GM18858 (cell line): ENCODE measurements at regions not wholly inside any gene's neighbourhood (a gene's known extent, or its start where the extent isn't known, plus 50 kb on each side); places are given as distances from the start of the nearest gene placed in this dataset.

Source experiments
- ATAC-seq: cut with Tn5 transposase; IDR thresholded peaks from one replicate; pipeline ENCODE4 v1.9.1; 2021; ENCODE audit not compliant: unreplicated experiment

DNA sequence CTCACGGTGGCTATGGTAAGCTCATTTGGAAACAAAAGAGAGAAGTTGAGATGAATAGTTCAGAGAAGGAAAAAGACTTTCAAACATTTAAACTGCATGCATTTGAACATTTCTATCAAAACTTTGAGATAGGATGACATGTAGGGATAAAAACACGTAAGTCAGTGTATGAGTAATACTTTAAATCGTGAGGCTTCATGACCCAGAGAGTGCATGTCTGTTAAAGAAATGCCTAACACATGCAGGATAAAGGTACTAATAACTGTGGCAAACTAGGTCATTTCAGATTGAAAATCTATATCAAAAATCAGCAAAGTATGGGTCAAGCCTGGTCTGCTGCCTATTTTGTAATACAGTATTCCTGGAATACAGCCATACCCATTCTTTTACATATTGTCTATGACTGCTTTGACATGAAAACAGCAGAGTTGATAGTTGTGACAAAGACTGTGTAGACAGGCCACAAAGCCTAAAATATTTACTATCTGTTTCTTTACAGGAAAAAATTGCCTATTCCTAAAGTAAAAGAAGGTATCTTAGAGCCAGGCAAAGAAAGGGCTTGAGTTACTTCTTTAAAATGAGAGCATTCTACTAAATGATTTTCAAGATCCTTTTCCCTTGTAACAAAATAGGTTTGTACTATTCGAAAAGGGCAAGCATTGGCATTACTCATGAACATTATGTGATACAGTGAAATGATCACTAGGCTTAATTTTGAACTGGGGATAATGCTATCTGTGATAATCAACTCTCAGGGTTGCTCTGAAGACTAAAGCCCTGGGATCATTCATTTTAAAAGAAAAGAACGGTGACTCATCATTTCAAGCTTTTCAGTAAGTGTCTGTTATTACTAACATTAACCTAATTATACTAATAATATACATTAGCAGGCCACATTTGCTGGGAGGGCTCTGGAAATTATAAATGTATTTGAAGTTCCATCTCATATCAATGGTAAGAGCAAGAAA, 185.9 kb downstream of the CRPPA start:
- ATAC-seq: no peak

DNA sequence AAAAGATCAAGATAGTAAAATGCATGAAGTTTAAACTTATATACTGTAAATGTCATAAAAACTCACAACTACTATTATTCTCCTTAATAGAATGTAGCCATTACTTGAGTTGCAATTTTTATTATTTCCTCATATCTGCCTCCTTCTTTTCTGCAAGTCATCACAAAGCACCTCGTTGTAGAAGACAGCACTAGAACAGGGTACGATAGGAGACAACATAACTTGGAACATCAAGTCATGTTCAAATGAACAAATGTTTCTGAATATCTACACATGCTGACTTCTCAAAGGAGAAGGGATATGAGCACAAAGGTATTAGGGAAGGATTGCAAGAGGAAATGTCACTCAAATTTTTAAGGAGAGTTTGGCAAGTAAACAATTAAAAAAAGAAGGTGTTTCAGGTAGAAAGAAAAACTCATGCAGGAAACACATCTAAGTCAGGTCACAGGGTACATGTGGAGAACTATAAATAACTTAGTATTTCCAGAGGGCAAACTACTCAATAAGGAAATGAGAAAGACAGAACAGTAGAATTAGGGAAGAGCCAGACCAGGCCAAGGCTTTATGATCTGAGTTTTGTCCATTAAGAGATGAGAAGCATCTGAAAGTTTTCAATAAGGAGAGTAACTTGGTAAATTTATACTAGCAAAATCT, 186.7 kb downstream of the CRPPA start:
- no peak for ATAC-seq

DNA sequence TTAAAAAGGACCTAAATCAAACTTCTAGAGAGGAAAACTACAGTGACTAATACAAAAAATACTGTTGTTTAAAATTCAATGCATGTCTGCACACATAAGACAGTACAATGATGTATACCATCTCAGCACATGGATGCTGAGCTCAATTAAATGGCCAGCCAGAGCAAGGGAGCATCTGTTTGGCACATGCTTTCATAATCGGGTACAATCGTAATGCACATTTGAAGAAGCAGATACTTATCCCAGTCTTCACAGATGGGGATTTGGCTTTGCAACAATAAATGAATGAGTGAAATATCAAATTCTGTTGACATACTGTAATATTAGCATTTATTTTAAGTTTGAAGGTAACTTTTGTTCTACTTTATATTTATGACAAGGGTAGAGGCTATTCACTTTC, 187.8 kb downstream of the CRPPA start:
- ATAC-seq: no peak

DNA sequence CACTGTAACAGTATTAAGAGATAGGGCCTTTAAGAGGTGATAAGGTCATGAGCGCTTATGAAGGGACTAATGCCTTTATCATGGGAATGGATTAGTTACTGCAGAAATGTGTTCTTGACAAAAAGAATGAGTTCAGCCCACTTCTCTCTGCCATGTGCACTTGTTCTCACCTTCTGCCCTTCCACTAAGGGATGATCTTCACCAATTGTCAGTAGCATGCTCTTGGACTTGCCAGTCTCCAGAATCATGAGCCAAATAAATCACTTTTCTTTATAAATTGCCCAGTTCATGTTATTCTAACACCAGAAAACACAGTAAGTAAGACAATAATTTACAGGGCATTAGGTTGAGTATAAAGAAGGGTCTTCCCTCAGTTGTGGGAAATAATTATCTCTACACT, 189.1 kb downstream of the CRPPA start:
- no peak for ATAC-seq

DNA sequence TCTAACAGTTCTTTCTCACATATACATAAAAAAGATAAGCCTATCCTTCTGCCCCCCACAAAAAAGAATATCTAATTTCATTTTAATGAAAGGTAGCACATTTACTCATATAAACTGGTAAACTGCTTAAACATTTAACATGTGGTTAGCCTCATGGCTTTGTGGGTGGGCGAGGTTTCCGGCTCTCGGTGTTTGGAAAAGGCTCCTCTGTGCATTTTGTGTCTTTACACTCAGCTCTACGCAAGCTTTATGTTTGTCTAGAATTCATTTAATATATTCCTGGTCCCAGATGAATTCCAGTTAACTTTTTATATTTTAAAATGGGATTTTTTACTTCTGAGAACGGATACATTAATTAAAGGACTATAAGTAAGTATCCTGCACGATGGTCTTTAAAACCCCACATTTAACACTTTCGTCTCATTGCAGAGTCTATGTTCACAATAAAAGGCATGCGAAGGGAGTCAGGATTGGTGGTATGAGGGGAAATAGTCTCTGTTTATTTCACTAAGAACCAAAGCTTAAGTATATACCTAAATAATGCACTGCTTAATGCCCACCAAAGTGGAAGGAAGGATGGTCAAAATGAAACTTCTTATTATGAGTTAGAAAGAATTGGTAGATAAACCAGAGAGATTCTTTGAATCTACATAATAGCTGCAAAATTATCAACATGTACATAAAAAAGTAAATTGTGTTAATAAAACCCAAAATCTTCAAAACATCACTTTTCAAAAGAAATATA, 197.2 kb downstream of the CRPPA start:
- ATAC-seq: no peak

DNA sequence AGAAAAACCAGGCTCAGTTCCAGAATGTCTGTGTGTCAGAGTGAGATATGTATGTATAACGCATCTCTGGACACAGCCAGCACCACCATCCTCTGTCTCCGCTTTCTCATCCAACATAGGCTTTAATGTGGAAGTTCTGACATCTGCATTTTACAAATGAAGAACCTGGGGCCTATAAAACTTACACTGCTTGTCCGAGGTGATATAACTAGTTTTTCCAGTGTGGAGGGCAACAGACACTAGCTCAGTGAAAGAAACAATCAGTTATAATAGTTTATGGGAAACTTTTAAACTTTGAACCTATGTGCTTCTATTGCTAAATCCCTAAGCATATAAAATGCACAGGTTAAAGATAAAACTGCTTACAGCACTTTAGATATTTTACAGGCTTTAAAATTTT, 208.7 kb downstream of the CRPPA start:
- no peak for ATAC-seq

DNA sequence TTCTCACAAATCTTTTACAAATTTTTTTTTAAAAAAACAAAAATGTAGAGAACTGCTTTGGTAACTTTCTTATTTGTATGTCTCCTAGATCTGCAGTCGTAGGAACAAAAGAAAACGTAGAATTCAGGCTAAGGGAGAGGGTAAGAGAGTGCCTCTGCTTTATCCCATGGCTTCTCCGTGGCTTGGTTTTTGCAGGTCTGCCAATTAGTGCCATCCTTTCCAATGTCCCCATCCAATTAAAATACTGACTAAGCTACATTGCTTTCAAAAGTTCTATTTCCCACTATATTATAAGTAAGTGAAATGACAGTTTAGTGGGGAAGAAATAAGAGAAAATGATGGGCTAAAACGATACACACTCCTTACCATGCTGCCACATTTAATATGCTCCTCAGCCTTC, 209.3 kb downstream of the CRPPA start:
- no peak for ATAC-seq

DNA sequence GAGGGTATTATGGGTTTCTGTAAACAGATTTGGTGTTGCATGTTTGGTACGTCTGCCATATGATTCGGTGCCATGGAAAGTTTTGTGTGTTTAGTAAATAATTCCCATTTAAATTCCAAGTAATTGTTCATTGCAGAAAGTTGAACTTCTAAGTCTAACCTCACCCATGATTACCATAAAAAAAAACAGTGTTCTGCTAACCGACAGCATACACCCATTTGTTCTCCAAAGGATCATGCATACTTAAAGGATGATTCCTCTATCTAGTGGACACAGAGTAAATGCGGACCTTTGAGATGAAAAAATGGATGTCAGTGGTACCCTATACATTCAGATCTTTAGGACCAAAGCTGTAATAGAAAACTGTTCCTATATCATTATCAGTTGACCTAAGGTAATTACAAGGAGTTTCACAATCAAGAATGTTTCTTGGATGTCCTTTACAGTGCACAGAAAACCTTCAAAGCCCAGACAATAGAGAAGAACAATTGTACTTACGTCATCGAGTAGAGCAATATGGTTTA, 209.9 kb downstream of the CRPPA start:
- no peak for ATAC-seq

DNA sequence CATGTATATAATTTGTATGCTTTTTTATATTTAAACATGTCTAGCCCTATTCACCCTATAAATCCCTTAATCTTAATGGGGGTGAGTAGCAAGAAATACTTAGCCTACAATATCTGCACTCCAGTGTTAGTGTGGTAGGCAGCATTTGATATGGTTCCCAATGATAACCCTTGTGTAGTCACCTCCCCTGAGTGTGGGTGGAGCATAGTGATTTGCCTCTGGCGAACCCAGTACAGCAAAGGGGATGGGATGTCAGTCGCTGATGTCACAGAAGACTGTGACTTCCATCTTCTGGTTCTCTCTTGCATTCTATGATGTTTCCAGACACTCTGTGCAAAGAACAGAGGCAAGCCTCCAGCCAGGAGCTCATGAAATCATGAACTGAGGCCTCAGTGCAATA, 211.2 kb downstream of the CRPPA start:
- no peak for ATAC-seq

DNA sequence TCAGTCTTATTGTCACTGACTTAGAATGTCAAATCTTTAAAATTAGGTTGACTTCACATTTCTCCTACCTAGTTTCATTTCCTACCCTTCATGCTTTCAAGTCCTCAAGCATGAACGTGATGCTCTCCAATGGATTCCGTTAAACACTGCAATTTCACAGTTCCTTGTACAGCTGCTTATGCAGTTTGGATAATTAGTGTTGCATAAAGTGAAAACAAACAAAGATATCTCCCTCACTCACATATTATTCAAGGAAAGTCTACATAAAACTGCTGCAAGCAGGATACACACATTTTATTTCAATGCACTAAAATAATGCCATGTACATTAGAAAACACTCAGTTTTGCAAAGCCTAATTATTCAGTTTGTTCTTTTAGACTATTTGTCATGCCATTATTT, 214.0 kb downstream of the CRPPA start:
- no peak for ATAC-seq

DNA sequence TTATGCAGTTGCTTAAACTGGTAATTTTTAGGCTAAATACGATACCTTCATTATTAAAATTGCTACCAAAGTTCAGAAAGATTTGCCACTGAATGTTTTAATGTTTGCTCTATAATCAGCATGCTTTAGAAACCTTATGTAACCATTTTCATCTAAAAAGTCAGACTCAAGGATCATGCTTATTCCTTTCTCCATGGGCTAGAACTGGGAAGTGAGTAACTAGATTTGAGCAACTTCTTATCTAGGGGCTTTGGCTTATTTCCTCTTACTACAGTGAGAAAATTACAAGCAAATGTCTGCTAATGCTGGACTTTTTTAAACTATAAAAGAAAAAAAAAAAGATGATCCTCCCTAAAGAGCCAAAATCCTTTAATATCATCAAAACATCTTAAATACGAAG, 215.9 kb downstream of the CRPPA start:
- ATAC-seq: no peak

DNA sequence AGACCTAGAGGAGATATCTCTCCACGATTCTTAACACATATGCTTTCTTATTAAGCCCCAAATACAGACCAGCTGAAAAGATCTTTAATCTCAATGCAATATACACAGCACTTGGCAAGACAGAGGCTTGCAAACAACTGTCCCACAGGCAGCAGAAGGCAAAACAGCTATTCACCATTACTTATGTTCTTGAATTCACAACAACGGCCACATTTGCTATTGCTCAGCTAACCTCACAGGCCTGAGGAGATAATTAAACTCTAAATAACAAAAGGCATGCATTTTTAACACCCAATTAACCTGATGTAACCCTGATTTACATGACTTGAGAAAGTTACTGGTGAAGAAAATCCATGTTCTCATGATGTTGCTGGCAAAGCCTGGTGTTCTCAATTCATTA, 216.4 kb downstream of the CRPPA start:
- ATAC-seq: no peak

DNA sequence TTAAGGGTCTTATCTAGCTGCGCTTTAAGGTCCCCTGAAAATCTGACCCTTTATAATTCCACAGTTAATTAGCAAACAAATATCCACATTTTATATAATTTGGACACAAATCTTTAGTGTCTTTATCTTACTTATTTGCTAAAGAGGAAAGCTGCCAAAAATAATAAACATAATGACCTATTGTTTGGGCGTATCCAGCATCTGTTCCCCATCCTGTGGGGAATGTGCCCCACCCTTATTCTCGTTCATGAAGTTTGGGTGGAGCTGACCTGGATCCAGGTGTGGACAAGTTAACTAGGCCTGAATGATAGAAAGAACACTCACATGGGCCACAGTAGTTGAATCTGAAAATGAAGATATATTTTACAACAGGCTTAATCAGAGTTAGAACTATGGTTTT, 218.3 kb downstream of the CRPPA start:
- ATAC-seq: no peak

DNA sequence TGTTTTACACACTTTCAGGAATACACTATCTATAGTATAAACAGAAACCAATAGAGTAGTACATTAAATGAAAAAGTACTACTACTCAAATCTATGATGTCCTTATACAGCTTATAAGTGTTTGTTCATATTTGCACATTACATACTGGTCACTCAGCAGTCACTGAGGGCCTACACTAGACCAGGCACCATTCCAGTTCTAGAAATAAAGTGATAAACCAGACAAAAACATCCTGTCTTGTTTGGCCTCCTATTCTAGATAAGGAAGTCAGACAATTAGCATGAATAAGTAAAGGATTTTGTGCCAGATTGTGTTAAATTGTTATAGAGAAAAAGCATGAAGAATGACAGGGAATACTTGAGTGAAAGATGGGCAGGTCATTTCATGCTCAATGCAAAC, 219.0 kb downstream of the CRPPA start:
- ATAC-seq: no peak

DNA sequence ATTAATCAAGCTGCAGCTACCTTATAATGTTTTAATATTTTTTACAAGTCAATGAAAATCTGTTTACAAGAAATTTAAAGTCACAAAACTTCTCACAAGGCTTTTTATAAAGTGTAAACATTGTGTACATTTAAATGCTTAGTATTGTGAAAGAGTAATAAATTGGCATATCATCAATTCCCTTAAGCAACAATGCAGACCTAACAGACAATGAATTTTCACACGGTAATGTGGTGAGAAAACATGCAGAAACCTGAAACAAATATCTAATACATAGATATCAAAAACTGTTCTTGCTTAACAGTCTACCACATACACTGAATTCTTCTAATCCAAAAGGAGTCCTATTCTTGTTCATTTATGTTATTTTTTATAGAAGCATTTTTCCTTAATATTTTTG, 220.7 kb downstream of the CRPPA start:
- no peak for ATAC-seq

DNA sequence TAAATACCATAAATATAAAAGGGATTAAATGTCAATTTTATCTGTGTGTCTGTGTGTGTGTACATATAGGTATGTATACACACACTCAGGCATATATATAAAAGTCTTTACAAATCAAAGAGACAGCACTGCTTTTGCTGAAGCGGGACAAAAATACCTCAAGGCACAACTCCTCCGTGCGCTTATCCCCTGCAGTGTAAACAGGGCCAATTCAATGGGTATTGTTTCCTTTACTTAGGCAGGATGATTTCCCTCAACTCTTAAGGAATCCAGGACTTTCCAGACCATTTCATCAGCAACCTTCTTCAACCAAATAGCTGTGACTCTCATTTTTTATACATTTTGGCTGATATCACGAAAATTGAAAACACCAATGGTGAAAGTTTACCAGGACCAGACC, 227.7 kb downstream of the CRPPA start:
- no peak for ATAC-seq

DNA sequence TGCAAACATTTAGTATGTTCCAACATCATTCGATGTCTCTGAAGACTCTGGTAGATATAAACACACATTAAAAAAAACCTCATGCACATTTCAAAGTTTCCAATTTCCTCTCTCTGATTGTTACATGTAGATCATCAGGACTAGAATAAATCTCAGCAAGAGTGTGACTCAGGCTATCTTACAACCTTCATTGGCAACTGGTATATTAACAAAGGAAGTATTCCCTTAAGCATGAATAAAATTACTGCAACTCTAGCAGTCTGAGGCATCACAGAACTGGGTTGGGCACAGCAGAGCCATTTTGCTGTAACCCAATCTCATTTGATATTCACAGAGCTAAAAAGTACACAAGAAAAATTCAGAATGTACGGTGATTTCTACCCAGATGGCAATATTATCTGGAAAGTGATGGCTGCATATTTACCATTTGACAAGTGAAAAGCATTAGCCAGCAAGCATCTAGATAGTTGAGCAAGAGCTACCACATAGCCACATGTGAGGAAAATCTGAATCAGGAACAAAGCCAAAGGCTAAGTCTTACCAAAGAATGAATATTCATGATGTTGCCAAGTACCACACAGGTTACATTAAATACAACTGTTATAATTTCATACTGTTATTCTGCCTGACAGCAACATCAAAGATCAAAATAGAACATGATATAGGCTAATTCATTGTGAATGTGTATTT, 232.2 kb downstream of the CRPPA start:
- ATAC-seq: no peak

DNA sequence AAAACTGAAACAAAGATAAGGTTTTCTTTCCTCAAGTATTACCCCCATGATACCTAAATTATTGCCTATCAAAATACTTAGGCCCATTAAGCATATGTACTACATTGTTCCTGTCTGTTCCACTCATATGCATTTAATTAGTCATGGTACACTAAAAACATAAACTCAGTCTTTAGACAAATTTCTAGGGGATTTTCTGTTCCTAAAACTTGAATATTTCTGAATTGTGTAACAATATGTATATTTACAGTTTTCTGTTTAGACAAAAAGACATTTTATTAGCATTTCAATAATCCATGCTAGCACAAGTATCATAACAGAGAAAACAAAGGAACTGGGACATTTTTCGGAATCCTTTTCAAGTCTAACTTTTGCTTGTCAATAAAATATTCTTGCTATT, 234.2 kb downstream of the CRPPA start:
- no peak for ATAC-seq

DNA sequence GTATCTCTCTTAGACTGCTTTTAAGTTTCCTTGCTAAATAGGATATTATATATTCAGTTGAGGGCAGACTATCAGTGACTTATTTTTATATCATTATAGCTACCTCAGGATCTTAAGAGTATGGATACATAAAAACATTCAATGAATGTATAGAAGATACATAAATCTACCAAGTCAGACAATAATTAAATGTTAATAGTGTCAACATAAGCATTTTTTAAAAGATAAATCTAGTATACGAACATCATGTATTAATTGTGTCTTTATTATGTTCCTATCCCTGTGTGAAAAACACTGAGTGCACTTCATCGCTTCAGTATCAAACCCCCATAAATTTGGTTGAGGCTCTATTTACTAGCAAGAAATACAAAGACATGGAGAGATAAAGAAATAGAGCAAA, 242.8 kb downstream of the CRPPA start:
- ATAC-seq: no peak

DNA sequence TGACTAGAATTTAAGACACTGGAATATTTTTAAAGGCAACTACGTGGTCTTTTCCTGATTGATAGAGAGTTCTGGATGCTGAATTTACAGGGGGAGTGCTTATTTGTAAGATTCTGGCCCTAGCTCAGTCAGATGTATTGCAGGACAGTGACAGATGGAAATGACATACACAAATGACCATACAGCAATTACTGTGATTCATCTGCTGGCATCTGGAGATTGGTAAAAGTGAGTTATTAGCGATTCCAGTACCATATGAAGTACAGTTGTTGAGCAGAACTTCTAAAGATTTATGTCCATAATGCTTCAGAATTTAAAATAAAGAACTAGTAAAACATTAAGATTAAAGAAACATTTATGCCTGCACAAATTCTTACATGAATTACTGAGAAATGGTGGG, 243.2 kb downstream of the CRPPA start:
- ATAC-seq: no peak

DNA sequence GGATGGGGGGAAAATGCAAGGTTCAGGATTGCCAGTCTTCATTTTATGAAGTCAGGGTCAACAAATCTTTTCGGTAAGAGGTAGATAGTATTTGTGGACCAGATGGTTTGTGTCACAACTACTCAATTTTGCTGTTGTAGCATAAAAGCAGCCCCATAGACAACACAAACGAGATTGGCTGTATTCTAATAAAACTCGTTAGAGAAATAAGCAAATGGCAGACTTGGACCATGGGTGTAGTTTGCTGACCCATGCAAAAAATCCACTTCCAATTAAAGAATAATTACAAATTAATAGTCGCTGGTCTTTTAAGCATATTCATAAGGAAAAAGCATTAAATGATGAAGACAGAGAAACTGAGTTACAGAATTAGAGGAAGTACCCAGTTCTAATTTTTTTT, 247.1 kb downstream of the CRPPA start:
- no peak for ATAC-seq
